Skin epidermis (tissue), 12 donors: ENCODE measurements at regions not wholly inside any gene's neighbourhood (a gene's known extent, or its start where the extent isn't known, plus 50 kb on each side); places are given as distances from the start of the nearest gene placed in this dataset.

Experiments
- H3K27ac ChIP-seq, 21 experiments: fragments of 200-600 bp; sonication (generic) in 11 of 21; one replicate each; pipeline ENCODE4 v1.5.0; 2020; ENCODE audit warnings: mild to moderate bottlenecking in 3 of 21, inconsistent platforms in 2 of 21, moderate library complexity in 2 of 21
- H3K4me3 ChIP-seq, 7 experiments: fragments of 200-600 bp; sonication (generic) in 2 of 7; one replicate each; pipeline ENCODE4 v1.5.0; 2020; ENCODE audit warnings: inconsistent platforms in 2 of 7, mild to moderate bottlenecking in 2 of 7, moderate library complexity in 1 of 7

DNA sequence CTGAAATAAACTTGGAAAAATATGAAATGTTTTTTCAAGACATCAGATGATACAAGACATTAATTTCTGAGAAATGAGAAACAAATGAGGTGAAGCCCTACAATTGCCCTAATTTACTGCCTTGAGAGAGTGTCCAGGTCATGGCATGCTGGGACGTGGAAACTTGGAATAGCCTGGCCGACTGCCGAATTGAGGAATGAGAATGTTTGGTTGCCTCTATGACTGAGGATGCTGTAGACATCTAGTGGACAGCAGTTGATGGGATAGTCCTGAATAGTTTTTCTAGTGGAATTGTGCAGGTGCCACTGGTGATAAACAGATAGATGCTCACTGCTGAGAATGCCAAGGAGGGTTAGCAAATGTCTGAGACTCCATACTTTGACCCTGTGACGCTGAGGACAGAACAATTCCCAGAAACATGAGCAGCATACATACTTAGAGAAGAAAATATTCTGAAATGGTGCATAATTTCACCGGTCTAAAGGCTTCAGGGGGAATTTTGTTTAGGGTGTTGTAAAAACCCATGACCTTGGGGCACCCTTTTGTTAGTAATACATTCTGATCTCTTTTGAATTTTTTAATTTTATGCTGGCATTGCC lies 56.5 kb upstream of the CWC22 start:
- Histone ChIP-seq H3K27ac (no peak overlapping the region), H3K4me3 (no peak overlapping the region)

DNA sequence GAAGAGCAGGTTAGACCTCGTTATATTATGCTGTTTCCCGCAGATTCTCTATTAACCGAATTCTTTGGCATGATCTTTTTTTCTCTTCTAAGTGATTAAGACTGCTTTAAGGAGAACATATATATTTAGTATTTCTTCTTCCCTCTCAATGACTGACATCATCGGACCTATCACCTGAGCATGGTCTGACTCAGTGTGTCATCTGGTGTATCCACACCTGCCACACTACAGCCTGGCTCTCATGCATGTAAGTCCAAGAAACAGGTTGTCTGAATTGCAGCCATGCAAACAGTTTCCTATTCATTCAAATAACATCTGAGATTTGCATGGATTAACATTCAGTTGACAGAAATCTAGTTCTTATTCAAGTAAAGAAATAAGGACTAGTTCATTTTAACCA lies 55.1 kb upstream of the CWC22 start:
- no peak overlapping the region for H3K4me3 ChIP-seq

DNA sequence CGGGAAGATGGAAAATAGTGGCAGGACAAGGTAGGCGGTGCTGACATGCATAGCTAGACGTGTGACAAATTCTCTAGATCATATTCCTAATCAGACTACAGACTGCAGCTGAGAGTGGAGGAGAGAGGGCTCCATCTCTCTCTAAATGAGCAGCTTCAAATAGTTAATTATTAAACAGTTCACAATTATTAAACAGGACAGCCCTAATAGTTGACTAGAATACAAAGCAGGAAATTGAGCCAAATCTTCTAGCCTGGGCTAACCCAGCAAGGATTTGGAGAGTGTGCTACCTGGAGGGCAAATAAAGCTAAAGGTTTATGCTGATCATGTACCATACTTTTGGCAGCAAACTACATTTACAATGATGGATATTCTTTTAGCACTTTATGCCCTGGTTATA lies 54.4 kb upstream of the CWC22 start:
- no peak overlapping the region for H3K4me3 ChIP-seq
- H3K27ac ChIP-seq = no peak overlapping the region

More for the DNA sequence above, 55.1 kb upstream of the CWC22 start:
- H3K27ac ChIP-seq = no peak overlapping the region

DNA sequence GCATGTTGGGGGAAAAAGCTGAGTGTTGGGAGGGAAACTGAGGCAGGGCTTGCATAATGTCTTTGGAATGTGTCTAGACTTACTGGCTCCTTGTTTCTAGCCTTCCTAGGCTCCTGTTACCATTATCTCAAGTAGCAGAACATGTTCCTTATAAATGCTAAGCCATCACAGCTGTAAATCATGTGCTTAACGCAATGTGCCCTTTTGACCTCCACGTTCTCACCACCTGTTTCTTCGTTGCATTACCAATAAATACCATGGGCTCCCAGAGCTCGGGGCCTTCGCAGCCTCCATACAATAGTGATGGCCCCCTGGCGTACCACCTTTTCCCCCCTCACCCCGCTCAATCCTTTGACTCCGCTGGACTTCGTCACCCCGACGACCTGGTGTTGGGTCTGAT lies 54.0 kb upstream of the CWC22 start:
- no peak overlapping the region for H3K27ac ChIP-seq
- no peak overlapping the region for H3K4me3 ChIP-seq

DNA sequence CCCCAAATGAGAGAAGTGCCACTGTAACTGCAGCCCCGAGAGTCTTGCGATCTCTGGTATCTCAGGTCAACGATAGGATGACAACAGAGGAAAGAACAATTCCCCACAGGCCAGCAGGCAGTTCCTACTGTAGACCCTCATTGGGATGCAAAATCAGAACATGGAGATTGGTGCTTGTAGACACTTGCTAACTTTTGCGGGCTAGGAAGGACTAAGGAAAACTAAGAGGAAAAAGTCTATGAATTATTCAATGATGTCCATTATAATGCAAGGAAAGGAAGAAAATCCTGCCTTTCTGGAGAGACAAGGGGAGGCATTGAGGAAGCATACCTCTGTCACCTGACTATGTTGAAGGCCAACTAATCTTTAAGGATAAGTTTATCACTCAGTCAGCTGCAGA lies 51.9 kb upstream of the CWC22 start:
- Histone ChIP-seq H3K4me3 (no peak overlapping the region), H3K27ac (no peak overlapping the region)

DNA sequence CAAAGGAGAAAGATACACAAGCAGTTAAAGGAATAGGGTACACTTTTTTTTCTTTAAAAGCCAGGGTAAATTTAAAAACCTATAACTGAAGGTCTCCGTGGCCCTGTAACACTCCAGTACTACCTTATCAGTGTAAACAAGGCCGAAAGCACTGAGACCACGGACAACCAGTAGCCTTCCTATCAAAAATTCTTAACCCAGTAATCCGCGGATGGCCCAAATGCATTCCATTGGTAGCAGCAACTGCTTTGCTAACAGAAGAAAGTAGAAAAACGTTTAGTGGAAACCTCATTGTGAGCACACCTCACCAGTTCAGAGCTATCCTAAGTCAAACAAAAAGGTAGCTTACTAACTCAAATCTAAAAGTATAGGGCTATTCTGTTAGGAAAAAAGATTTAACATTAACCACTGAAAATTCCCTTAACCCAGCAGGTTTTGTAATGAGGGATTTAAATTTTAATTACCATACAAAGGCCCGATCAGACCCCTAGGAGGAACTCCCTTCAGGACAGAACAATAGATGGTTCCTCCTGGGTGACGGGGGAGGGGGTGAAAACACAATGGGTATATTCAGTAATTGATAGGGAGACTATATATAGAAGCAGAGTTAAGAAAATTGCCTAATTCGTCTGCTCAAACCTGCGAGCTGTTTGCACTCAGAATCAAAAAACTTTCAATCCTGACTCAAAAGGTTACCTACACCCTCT lies 50.8 kb upstream of the CWC22 start:
- no peak overlapping the region for H3K27ac ChIP-seq

More for the DNA sequence above, 50.8 kb upstream of the CWC22 start:
- no peak overlapping the region for H3K4me3 ChIP-seq
